HG03354 (cell line): ENCODE measurements at regions not wholly inside any gene's neighbourhood (a gene's known extent, or its start where the extent isn't known, plus 50 kb on each side); places are given as distances from the start of the nearest gene placed in this dataset.

Experiments
- ATAC-seq: cut with Tn5 transposase; IDR thresholded peaks from one replicate; pipeline ENCODE4 v1.9.1; 2021; ENCODE audit warnings: mild to moderate bottlenecking; ENCODE audit not compliant: unreplicated experiment, poor library complexity, severe bottlenecking

DNA sequence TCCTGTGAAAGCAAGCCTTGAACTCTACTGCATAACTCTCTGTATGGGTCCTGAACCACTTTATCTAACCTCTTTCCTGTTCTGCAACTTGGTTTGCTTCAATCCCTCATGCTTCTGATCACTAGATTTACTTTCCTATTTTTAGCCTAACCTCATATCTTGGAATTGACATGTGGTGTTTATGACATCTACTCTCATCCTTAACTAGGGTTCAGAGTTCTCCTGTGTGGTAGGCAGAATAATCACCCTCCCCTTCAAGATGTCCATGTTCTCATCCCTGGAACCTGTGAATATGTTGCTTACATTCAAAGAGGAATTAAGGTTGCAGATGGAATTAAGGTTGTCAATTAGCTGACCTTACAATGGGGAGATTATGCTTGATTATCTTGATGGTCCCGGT, 67.4 kb upstream of the STXBP6 start:
- no peak for ATAC-seq

DNA sequence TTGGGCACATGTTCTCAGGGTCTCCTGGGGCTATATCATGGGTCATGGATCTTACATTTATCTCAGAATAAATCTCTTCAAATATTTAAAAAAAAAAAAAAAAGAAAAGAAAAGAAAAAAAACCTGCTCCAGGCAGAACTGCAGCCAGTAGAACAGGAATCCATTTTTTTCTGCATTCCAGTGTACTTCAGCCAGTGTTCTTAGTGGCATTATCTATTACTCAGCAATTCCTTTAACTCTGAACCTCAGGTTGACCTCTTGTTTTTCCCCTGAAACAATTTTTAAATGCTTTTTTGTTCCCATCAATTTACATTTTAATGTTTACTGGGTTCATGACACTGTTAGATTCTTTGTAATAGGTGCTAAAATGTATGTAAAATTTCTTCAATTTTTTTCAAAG, 66.7 kb upstream of the STXBP6 start:
- ATAC-seq: no peak

DNA sequence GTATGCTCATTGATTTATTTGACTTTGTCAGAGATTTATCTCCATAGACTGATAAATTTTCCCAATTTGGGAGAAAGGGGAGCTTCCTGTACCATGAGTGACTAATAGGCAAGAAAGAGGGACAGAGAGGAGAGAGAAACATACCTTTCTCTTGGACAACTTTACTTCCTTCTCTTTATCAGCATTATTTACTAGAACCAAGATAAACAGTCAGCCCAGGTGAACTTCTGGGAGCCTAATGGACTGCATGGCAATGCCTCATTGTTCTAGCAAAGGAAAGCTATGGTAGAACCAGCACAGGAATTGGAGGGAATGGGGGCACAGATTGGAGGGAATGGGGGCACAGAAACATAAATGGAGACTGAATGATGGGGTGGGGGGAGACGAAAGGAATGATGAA, 63.4 kb upstream of the STXBP6 start:
- no peak for ATAC-seq

DNA sequence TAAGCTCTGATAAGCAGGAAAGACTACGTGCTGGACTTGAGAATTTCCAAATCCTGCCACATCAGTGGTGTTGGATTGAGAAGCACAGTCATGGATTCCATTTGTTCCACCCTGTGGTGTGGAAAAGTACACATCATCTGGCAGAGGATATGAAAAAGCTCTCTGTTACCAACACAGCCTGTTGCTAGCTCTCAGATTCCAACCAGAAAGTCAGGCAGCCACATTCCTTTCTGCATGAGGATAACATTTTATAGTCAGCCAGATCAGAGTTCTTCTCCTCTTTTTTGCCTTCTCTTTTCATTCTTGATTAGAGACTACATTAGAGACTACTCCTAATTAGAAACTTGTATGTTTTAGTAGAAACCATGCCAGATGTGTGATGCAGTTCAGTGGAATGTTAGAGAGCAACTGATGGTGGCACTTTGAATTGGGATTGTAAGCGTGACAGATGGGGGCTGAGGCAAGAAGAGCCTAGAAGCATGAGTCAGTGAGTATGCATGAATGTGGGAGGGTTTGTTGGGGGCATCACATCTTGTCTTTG, 61.2 kb upstream of the STXBP6 start:
- no peak for ATAC-seq

DNA sequence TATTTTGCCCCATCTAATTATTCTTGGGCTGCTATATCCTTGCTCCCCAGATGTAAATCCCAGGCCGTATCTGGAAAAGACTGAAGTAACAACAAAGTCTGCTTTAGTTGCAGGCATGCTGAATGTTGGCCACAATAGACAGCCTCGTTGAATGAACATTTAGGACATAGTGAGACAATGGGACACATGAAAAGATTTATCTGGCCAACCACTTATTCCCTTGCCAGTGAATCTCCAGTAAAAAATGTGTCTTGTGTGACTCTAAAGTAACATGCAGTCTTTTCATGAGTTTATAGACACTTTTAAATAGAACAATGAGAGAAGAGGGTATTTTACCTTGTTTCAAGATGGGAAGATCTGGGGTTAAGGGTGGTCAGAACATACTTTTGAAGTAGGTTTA, 60.2 kb upstream of the STXBP6 start:
- ATAC-seq: no peak

DNA sequence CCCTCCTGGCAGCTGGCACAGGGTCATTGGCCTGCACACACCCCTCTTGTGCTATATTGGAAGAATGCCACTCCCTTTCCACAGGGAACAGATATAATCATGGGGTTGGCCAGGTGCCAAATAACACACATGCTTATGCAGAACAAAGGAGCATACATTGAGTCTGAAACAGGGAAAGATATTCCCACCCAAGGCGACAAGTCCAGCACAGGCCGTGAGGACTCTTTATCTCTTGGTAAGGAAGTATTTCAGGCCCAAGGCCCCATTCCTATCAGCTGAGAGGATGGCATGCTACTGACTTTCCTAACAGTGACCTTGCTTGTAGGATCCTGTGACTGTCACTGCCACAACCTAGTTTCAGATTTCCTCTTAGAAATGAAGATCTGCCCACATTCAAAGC, 59.0 kb upstream of the STXBP6 start:
- no peak for ATAC-seq

DNA sequence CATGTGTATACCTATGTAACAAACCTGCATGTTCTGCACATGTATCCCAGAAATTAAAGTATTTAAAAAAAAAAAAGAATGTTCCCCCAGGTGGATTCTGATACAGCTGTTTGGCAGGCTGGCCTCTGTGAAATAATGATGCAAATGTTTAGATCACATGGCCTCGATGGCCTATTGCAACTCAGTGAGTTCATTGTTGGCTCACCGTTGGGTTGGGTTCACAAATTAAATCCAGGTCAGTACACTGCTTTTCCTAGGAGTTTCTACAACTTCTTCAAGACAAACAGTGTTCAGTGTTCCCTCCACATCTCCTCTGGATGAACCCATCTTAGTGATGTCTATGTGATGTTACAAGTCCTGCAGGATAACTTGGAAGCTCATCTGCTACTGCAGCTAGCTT, 58.3 kb upstream of the STXBP6 start:
- no peak for ATAC-seq

DNA sequence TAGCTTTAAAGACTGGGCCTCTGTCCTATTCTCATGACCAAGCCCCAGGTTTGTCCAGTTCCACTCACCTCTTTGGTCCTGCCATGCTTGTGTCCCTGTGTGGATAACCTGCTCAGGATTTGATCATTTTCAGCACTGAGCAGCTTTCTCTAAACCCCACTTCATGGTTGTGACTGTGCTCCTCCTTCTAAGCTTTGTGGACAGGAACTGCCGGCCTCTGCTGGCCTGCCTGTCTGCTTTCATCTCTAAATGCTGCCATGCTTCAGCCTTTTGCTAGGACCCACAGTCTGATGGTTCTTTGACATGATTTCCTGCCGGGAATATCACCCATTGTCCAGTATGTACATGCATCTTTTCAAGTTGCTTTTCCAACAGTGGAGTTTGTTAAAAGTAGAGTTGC, 53.9 kb upstream of the STXBP6 start:
- no peak for ATAC-seq

DNA sequence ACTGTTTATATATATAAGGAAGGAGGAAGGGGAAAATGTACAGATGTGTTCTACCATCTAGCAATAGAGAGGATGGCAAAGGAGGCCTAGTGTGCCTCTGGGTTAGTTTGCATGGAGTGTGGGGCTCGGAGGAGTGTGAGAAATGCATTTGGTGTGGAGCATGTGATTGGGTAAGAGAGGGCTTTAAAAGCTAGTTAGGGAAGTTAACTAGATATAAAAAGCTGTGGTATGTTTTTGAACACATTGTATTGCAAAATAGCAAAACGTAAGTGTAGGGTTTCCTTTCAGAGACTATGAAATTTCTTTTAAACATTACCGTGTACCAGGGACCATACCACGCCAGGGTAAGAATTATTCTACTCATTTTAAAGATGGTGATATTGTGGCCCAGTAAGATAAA, 53.3 kb upstream of the STXBP6 start:
- ATAC-seq: no peak

DNA sequence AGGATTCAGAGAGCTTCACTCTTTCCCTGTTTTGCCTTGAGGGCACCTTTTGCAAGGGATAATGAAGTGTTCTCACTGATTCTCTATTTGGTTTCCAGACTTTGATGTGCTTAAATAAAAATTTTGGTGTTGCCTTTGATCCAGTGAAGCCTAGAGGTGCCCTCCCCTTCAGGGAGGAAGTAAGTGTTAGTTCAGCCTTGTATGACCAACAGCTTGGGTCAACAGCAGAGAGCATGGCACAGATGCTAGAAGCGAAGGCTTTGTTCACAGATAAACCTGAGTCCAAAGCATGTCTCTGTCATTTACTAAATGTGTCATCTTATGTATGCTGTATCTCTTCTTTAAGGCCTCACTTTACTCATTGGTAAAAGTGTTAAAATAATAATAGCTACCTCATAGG, 52.8 kb upstream of the STXBP6 start:
- ATAC-seq: no peak

DNA sequence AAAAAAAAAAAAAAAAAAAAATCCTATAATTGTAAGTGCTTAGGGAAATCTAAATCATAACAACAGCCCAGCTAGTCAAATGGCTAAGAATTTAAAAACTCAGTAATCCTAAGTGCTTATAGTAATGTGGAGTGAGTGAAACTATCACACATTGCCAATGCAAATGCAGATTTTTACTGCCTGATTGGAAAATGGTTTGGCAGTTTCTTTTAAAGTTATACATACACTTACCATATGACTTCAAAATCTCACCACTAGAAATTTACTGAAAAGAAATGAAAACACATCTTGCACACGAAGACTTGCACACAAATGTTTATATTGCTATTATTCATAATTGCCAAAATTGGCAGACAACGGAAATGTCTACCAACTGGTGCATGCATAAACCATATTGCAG, 51.3 kb upstream of the STXBP6 start:
- no peak for ATAC-seq
